Osteocyte (in vitro differentiated cells): ENCODE measurements at regions not wholly inside any gene's neighbourhood (a gene's known extent, or its start where the extent isn't known, plus 50 kb on each side); places are given as distances from the start of the nearest gene placed in this dataset.

Experiments
- DNase-seq: peaks from one replicate; pipeline ENCODE4 v3.0.0; 2021; ENCODE audit warnings: mixed read lengths; ENCODE audit not compliant: unreplicated experiment; ENCODE audit errors: extremely low spot score
- H3K27ac Mint-ChIP-seq: one replicate; pipeline ENCODE4 v1.8.0; 2021; ENCODE audit warnings: mild to moderate bottlenecking, mixed read lengths; ENCODE audit not compliant: unreplicated experiment
- H3K27me3 Mint-ChIP-seq: one replicate; pipeline ENCODE4 v1.8.0; 2021; ENCODE audit warnings: mixed read lengths; ENCODE audit not compliant: unreplicated experiment
- H3K36me3 Mint-ChIP-seq: one replicate; pipeline ENCODE4 v1.8.0; 2021; ENCODE audit warnings: mixed read lengths; ENCODE audit not compliant: unreplicated experiment
- H3K4me1 Mint-ChIP-seq: one replicate; pipeline ENCODE4 v1.8.0; 2021; ENCODE audit warnings: mixed read lengths; ENCODE audit not compliant: unreplicated experiment
- H3K4me3 Mint-ChIP-seq: one replicate; pipeline ENCODE4 v1.8.0; 2021; ENCODE audit warnings: mild to moderate bottlenecking, moderate library complexity, mixed read lengths; ENCODE audit not compliant: unreplicated experiment
- H3K9me3 Mint-ChIP-seq: one replicate; pipeline ENCODE4 v1.8.0; 2021; ENCODE audit warnings: mixed read lengths; ENCODE audit not compliant: unreplicated experiment
- CTCF ChIP-seq: fragments of 200-600 bp; sonication (generic); IDR thresholded peaks from 2 replicates; pipeline ENCODE4 v1.5.0; 2021; ENCODE audit warnings: antibody characterized with exemption, mild to moderate bottlenecking, moderate library complexity

- H3K4me1 Mint-ChIP-seq, result peaks cover 30% of the 10 kb centered on the region
- H3K27ac Mint-ChIP-seq, result no peak overlapping the region
- no peak for DNase-seq
- no peak for TF ChIP-seq CTCF
- H3K9me3 Mint-ChIP-seq, result peaks cover 7% of the 10 kb centered on the region
- no peaks in the 10 kb centered on the region for H3K36me3 Mint-ChIP-seq
- H3K4me3 Mint-ChIP-seq, result no peak overlapping the region
- no peaks in the 10 kb centered on the region for H3K27me3 Mint-ChIP-seq
Observed at GRCh38 chr18:56068701-56069100, 480.7 kb upstream of the TCF4 start.

- no peak overlapping the region for H3K4me3 Mint-ChIP-seq
- no peaks in the 10 kb centered on the region for H3K27me3 Mint-ChIP-seq
- H3K36me3 Mint-ChIP-seq, result no peaks in the 10 kb centered on the region
- H3K9me3 Mint-ChIP-seq, result peaks cover 7% of the 10 kb centered on the region
- H3K4me1 Mint-ChIP-seq, result peaks cover 30% of the 10 kb centered on the region
- no peak for TF ChIP-seq CTCF
- peak overlapping the region; percentile 82 for H3K27ac Mint-ChIP-seq
- DNase-seq, result no peak
Observed at GRCh38 chr18:56067969-56068671, 480.1 kb upstream of the TCF4 start.

- no peak overlapping the region for H3K4me3 Mint-ChIP-seq
- no peaks in the 10 kb centered on the region for H3K27me3 Mint-ChIP-seq
- no peak for DNase-seq
- H3K4me1 Mint-ChIP-seq, result peaks cover 30% of the 10 kb centered on the region
- TF ChIP-seq CTCF, result no peak
- no peaks in the 10 kb centered on the region for H3K36me3 Mint-ChIP-seq
- H3K27ac Mint-ChIP-seq, result peak overlapping the region; percentile 82
- peaks cover 7% of the 10 kb centered on the region for H3K9me3 Mint-ChIP-seq
Observed at GRCh38 chr18:56067214-56067894, 479.4 kb upstream of the TCF4 start.

GRCh38 chr18:56066524-56067213 is 478.7 kb upstream of the TCF4 start:
- H3K9me3 Mint-ChIP-seq, result peaks cover 4% of the 10 kb centered on the region
- DNase-seq, result no peak
- no peaks in the 10 kb centered on the region for H3K27me3 Mint-ChIP-seq
- H3K4me1 Mint-ChIP-seq, result peaks cover 30% of the 10 kb centered on the region
- no peak overlapping the region for H3K4me3 Mint-ChIP-seq
- H3K36me3 Mint-ChIP-seq, result no peaks in the 10 kb centered on the region
- H3K27ac Mint-ChIP-seq, result peak overlapping the region; percentile 82
- no peak for TF ChIP-seq CTCF

GRCh38 chr18:56065086-56065485 is 477.1 kb upstream of the TCF4 start:
- H3K9me3 Mint-ChIP-seq, result no peaks in the 10 kb centered on the region
- H3K27me3 Mint-ChIP-seq, result no peaks in the 10 kb centered on the region
- no peaks in the 10 kb centered on the region for H3K36me3 Mint-ChIP-seq
- no peak overlapping the region for H3K27ac Mint-ChIP-seq
- DNase-seq, result no peak
- peaks cover 30% of the 10 kb centered on the region for H3K4me1 Mint-ChIP-seq
- TF ChIP-seq CTCF, result no peak
- no peak overlapping the region for H3K4me3 Mint-ChIP-seq
